Esophagus squamous epithelium (tissue), 5 donors: ENCODE measurements at regions not wholly inside any gene's neighbourhood (a gene's known extent, or its start where the extent isn't known, plus 50 kb on each side); places are given as distances from the start of the nearest gene placed in this dataset.

Experiments used
- DNase-seq: peaks from one replicate; lab custom pipeline; 2025; lab: John Stamatoyannopoulos, UW
- H3K27ac ChIP-seq, 4 donors: fragments of 200-600 bp; sonication (generic); one replicate each; pipeline ENCODE4 v1.5.1; 2016 to 2019; ENCODE audit warnings: mild to moderate bottlenecking in 1 of 4
- H3K27me3 ChIP-seq, 4 donors: fragments of 200-600 bp; sonication (generic); 1 replicate in 3 of 4; 2 replicates in 1 of 4; pipeline versions ENCODE4 v1.5.1 to v1.6.0; 2017 to 2021; ENCODE audit warnings: antibody characterized with exemption in 1 of 4
- H3K36me3 ChIP-seq, 3 donors: fragments of 200-600 bp; sonication (generic); one replicate each; pipeline ENCODE4 v1.5.1; 2016 to 2019
- H3K4me1 ChIP-seq, 3 donors: fragments of 200-600 bp; sonication (generic); one replicate each; pipeline ENCODE4 v1.5.1; 2017 to 2019
- H3K4me3 ChIP-seq, 4 donors: fragments of 200-600 bp; sonication (generic); 1 replicate in 3 of 4; 2 replicates in 1 of 4; pipeline ENCODE4 v1.5.1; 2016 to 2019; ENCODE audit warnings: mild to moderate bottlenecking in 2 of 4, moderate library complexity in 1 of 4
- H3K9me3 ChIP-seq, 3 donors: fragments of 200-600 bp; sonication (generic); one replicate each; pipeline ENCODE4 v1.5.1; 2016 to 2019
- CTCF ChIP-seq, 6 experiments: fragments of 450-650 bp in 4 of 6; fragments of 200-600 bp in 2 of 6; sonication (generic) in 2 of 6; IDR thresholded peaks; one replicate each; pipeline ENCODE4 v1.5.1; 2016 to 2019; ENCODE audit warnings: antibody characterized with exemption in 6 of 6, mild to moderate bottlenecking in 4 of 6, moderate library complexity in 4 of 6
- POLR2A ChIP-seq, 4 donors: fragments of 450-650 bp; IDR thresholded peaks; one replicate each; pipeline ENCODE4 v1.6.1; 2017; ENCODE audit warnings: antibody characterized with exemption in 4 of 4, mild to moderate bottlenecking in 4 of 4, moderate library complexity in 3 of 4
- WGBS, 2 donors: methylation state at CpG; one replicate each; pipeline ENCODE4 v1.1.5; 2018; 5-methylcytosine and 5-hydroxymethylcytosine counted together
- intact Hi-C: fragments of 100-400 bp; cut with DNase I; formaldehyde crosslinking; loops from one replicate; pipeline ENCODE4 v1.15.0; 2022
- donor health status: DM: yes; HTN: yes; CAD: no.

- H3K4me3 ChIP-seq, result no peak overlapping the region
- TF ChIP-seq POLR2A (IDR thresholded peaks at IDR 0.05), result no peak
- no peak for TF ChIP-seq CTCF (IDR thresholded peaks at IDR 0.05)
- 76 to 88% methylated on average over 3 of the region's 3 CpGs for WGBS, 2 donors
- H3K27me3 ChIP-seq, result no peaks in the 10 kb centered on the region
- peaks cover 0 to 41% (median 8%) of the 10 kb centered on the region in 3 donors for H3K4me1 ChIP-seq
- intact Hi-C loops, result no loop called here
- H3K9me3 ChIP-seq, result no peaks in the 10 kb centered on the region
- H3K36me3 ChIP-seq, result no peaks in the 10 kb centered on the region
- no peak overlapping the region for H3K27ac ChIP-seq
- DNase-seq, result no peak
Observed at GRCh38 chr7:46554688-46555422, 633.8 kb upstream of the IGFBP3 start.

DNA sequence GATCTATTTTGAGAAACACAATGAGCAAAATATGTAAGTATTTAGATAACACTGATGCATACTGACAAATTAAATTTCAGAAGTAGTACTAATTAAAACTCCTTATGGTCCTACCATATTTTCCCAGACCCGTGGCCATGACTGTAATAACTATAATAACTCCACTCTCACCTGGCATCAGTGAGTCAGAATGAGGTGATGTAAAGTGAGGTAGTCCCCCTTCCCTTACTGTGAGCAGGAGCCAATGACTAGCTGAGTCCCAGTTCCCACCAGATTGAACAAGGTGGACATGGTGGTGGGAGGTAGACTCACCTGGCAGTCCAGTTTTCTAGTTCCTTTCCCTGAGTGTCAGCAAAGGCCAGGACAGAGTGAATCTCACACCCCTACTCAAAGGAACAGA lies 630.5 kb upstream of the IGFBP3 start:
- Histone ChIP-seq H3K4me1 (peaks cover 0 to 23% (median 0%) of the 10 kb centered on the region in 3 donors), H3K27me3 (no peaks in the 10 kb centered on the region), H3K27ac (no peak overlapping the region), H3K9me3 (no peaks in the 10 kb centered on the region), H3K36me3 (no peaks in the 10 kb centered on the region), H3K4me3 (no peak overlapping the region)
- TF ChIP-seq CTCF (IDR thresholded peaks at IDR 0.05), result no peak
- intact Hi-C loops, result no loop called here
- no peak for DNase-seq
- 79 to 92% methylated on average over 1 of the region's 1 CpG for WGBS, 2 donors

GRCh38 chr7:46550864-46551263 lies 629.8 kb upstream of the IGFBP3 start:
- H3K27ac ChIP-seq, result peak overlapping the region in 3 of 4 donors; percentile 16 to 66 (median 43)
- WGBS, 2 donors, result 46 to 58% methylated on average over 5 of the region's 5 CpGs
- peaks cover 0 to 21% (median 0%) of the 10 kb centered on the region in 3 donors for H3K4me1 ChIP-seq
- no peak for DNase-seq
- no peaks in the 10 kb centered on the region for H3K36me3 ChIP-seq
- no peak overlapping the region for H3K4me3 ChIP-seq
- no peaks in the 10 kb centered on the region for H3K27me3 ChIP-seq
- no peaks in the 10 kb centered on the region for H3K9me3 ChIP-seq
- no peak for TF ChIP-seq POLR2A (IDR thresholded peaks at IDR 0.05)
- TF ChIP-seq CTCF (IDR thresholded peaks at IDR 0.05), result no peak
- intact Hi-C loops, result no loop called here

DNA sequence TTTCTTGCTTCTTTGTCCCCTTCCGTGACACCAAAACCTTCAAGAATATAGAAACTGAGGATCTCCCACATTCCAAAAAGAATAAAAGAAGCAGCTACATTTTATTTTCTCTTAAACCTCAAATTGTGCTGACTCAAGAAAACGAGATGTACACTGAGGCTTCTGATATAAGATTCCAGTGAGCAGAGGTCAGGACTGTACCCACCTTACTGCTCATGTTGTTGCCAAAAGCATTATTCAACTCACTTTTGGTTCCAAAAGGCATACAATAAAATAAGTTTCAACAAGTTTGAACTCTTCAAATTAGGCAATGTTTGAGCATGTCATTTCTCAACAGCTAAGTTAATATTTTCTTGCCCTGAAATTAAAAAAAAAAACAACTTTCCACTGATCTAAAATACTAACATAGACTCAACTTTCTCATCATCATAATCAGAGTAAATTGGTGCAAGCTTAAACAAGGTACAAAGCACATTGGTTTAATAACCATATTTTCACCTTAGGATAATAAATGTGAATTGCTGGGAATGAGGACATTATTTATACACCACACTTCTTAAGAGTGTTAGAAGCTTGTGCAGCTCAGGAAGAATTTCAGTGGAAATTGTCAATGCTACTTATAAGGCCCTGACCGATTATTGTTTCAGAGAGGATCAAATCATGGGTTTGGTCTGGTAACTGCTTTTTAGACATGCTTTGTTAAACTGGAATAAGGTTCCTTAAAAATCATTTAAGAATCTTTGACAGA lies 629.0 kb upstream of the IGFBP3 start:
- Histone ChIP-seq H3K4me3 (no peak overlapping the region), H3K4me1 (peaks cover 0 to 21% (median 0%) of the 10 kb centered on the region in 3 donors), H3K36me3 (no peaks in the 10 kb centered on the region), H3K9me3 (no peaks in the 10 kb centered on the region), H3K27me3 (no peaks in the 10 kb centered on the region), H3K27ac (peak overlapping the region in 3 of 4 donors; percentile 16 to 66 (median 43))
- intact Hi-C loops, result no loop called here
- TF ChIP-seq POLR2A (IDR thresholded peaks at IDR 0.05) (no peak), CTCF (IDR thresholded peaks at IDR 0.05) (no peak)
- WGBS, 2 donors, result 33 to 42% methylated on average over 3 of the region's 3 CpGs
- DNase-seq, result no peak

GRCh38 chr7:46549347-46549746 lies 628.3 kb upstream of the IGFBP3 start:
- 29 to 41% methylated on average over 1 of the region's 1 CpG for WGBS, 2 donors
- no peaks in the 10 kb centered on the region for H3K36me3 ChIP-seq
- H3K9me3 ChIP-seq, result no peaks in the 10 kb centered on the region
- peak overlapping the region in 2 of 4 donors; percentile 12 to 66 for H3K27ac ChIP-seq
- H3K4me1 ChIP-seq, result peaks cover 0 to 21% (median 0%) of the 10 kb centered on the region in 3 donors
- TF ChIP-seq POLR2A (IDR thresholded peaks at IDR 0.05) (no peak), CTCF (IDR thresholded peaks at IDR 0.05) (no peak)
- no peaks in the 10 kb centered on the region for H3K27me3 ChIP-seq
- H3K4me3 ChIP-seq, result no peak overlapping the region
- intact Hi-C loops, result no loop called here
- DNase-seq, result no peak
